ENCODE measurements at regions not wholly inside any gene's neighbourhood (a gene's known extent, or its start where the extent isn't known, plus 50 kb on each side); places are given as distances from the start of the nearest gene placed in this dataset.

GRCh38 chr6:133815313-133815712 is 73.6 kb upstream of the TCF21 start:
- DNase-seq (ENCODE audit: low read depth, low spot score) = no peak
- H3K27ac ChIP-seq = peak overlapping the region; percentile 20

GRCh38 chr6:133816171-133816570 is 72.7 kb upstream of the TCF21 start:
- no peak overlapping the region for H3K27ac ChIP-seq
- no peak for DNase-seq (ENCODE audit: low read depth, low spot score)

- no peak for DNase-seq (ENCODE audit: low read depth, low spot score)
- H3K27ac ChIP-seq = no peak overlapping the region
Observed at GRCh38 chr6:133817460-133818047, 71.4 kb upstream of the TCF21 start.

- H3K27ac ChIP-seq = no peak overlapping the region
- DNase-seq (ENCODE audit: low read depth, low spot score) = no peak
Observed at GRCh38 chr6:133818320-133818719, 70.6 kb upstream of the TCF21 start.

- no peak for DNase-seq (ENCODE audit: low read depth, low spot score)
- H3K27ac ChIP-seq = no peak overlapping the region
Observed at GRCh38 chr6:133820208-133820607, 68.7 kb upstream of the TCF21 start.

GRCh38 chr6:133827766-133828165 is 61.1 kb upstream of the TCF21 start:
- no peak overlapping the region for H3K27ac ChIP-seq
- DNase-seq (ENCODE audit: low read depth, low spot score) = no peak

GRCh38 chr6:133833949-133834359 is 55.0 kb upstream of the TCF21 start:
- no peak for DNase-seq (ENCODE audit: low read depth, low spot score)
- no peak overlapping the region for H3K27ac ChIP-seq

- H3K27ac ChIP-seq = no peak overlapping the region
- no peak for DNase-seq (ENCODE audit: low read depth, low spot score)
Observed at GRCh38 chr6:133834472-133835170, 54.3 kb upstream of the TCF21 start.

GRCh38 chr6:133835901-133836300 is 53.0 kb upstream of the TCF21 start:
- H3K27ac ChIP-seq = no peak overlapping the region
- no peak for DNase-seq (ENCODE audit: low read depth, low spot score)

- H3K27ac ChIP-seq = no peak overlapping the region
- DNase-seq (ENCODE audit: low read depth, low spot score) = no peak
Observed at GRCh38 chr6:133837801-133838349, 51.0 kb upstream of the TCF21 start.

Data from epithelial cell of prostate (primary cell).